GM19023 (cell line): ENCODE measurements at regions not wholly inside any gene's neighbourhood (a gene's known extent, or its start where the extent isn't known, plus 50 kb on each side); places are given as distances from the start of the nearest gene placed in this dataset.
"Not testable (repeated sequence)": the region's sequence is repeated elsewhere in the genome, so short reads cannot be mapped to it uniquely, and the experiment has no call there.

Source experiments
- ATAC-seq: cut with Tn5 transposase; IDR thresholded peaks from one replicate; pipeline ENCODE4 v1.9.1; 2021; ENCODE audit warnings: mild to moderate bottlenecking, moderate library complexity; ENCODE audit not compliant: unreplicated experiment

DNA sequence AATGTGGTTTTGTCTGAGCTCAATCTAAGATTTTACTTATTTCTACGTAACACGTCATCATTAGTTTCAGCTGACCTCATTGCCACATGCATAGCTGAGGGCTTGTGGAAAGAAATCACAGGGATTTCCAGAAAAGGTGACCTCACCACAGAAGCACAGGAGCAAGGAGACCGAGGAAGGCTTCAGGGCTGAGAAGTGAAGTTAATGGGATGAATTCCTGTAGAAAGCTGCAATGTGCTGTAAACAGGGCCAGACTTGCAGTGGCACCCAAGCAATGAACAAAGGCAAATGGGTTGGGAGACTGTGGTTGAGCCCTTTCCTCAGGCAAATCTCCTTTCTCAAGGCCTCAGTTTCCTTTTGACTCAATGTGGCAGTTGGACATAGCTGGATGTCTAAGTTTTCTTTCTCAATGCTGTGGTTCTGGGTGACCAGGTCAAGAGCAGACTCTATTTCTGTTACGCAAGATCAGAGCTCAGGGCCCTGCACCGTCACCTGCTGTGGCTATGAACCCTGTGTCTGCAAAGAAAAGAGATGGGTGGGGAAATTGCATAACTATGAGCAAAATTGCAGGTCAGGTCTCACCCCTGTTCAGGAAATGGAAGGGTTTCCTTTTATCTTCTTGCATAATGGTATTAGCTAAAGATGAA lies 252.2 kb upstream of the TBL1XR1 start:
- peak; percentile 79 for ATAC-seq

DNA sequence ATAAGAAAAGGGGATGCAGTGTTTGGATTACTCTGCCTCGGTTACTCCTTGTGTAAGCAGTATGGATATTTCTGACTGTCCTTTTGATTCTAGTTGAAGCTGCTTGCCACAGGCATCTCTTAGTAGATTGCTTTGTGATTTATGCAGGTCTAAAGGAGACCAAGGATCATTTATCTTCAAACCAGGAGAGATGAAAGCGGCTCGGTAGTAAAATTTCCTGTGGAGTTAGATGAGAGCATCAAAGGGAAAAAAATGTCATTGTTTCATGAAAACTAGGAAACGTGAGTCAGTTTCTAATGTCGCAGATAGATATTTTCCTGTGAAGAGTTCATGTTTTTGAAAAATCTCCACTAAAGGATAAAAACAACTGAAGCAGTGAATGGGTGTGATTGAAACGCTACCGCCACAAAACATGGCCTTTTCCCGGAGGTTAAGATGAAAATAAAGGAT lies 254.0 kb upstream of the TBL1XR1 start:
- ATAC-seq = no peak

DNA sequence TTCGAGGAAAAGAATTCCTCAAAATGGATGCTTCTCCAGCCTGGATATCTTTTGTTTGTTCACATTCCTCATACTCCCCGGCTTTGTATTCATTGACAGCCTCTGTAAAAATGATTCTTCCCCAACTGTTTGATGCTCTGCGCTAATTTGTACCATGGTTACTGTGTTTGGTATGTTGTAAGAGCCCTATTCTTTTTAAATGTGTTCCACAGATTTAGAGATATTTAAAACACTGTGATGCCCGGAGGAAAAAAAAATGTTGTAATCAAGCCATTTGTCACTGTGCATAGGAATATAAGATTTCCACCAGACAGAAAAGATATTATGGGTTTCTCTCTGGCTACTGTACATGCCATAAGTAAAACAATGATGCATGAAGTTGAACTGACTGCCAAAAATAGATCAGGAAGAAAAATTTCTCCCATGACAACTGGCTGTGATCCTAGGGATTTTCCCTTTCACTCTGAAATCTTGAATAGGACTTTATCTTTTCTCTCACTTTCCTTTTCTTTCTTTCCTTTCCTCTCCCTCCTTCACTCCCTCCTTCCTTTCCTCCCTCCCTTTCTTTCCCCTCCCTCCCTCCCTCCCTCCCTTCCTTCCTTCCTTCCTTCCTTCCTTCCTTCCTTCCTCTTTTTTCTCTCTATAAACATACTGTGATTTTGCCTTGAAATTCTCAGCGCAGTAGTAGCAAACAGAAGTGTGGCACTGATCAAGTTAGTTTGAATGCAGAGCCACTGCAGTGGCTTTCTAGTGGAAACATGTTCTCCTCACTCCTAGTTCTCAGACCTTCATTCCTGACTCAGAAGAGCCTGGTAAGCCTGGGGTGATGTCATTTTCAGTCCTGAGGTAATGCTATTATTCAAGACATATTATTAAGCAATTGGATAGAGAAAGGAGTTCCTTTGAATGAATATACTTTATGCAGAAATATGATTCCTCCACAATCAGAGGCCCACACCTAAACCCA lies 254.9 kb upstream of the TBL1XR1 start:
- ATAC-seq = no peak

DNA sequence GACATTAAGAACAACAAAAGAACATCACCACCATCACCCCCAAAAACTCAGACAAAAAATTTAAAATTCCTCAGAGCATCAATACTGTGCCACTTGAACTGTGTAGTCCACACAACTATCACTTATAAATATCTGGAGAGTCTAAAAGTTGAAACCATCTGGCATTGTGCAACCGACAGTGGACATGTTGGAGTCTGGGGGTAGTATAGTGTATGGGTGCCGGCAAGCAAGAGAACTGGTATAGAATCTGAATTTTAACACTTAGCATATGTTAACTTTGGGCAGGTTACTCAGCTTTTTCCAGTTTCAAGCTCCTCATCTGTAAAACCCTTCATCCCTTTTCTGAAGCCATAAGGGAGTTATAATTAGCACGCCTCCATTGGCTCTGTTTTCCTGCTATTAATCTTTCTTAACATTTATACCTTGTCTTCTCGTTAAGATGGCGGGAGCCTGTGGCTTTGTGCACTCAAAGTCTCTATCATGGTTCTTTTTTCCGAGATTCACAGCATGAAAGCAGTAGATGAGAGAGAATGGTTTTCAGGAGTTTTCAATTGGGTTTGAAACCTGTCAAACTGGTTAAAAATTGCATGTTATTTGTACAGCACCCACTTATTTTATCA lies 255.7 kb upstream of the TBL1XR1 start:
- ATAC-seq = no peak

DNA sequence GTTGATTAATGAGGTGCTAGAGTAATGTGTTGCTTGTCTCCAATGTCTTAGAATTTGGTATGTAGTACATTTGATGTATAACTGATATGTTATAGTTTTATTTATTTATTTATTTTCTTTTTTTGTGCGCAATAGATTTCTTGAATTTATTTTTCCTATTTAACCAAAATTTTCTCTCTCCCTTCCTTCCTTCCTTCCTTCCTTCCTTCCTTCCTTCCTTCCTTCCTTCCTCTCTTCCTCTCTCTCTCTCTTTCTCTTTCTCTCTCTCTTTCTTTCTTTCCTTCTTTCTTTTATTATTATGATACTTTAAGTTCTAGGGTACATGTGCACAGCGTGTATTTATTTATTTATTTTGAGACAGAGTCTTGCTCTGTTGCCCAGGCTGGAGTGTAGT lies 256.2 kb upstream of the TBL1XR1 start:
- no peak for ATAC-seq

DNA sequence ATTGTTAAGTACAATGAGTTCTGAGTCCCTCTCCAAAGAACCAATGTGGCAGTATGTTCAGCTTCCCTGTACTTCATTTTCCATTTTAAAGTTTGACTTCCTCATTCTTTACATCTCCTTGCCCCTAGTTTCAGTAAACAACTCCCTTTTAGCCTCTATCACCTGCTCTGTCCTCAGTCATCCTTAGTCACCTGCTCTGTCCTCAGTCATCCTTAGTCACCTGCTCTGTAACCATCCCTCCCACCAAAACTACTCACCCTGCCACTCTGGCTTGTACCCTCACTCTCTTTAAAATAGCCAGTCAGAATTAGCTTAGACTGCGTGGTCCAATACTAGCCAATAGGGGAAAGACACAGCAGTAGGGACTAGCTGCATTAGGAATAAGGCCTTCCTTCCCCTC lies 259.9 kb upstream of the TBL1XR1 start:
- not testable (repeated sequence) for ATAC-seq

DNA sequence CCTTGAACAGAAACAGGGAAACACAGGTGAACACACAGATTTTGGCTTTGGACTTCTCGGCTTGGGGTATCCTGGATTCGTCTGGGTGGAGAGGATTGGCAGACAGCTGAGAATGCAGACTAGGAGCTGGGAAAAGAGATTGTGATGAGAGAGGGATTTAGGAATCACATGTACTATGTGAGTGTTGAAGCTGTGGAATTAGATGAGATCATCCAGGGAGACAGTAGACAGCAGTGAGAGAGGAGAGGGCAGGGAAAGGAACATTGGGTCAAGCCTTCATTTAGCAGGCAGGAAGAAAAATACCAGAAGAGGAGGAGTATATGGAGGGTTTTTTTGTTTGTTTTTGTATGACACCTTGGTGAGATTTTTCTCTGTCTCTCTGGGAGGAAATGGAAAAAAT lies 262.1 kb upstream of the TBL1XR1 start:
- no peak for ATAC-seq

DNA sequence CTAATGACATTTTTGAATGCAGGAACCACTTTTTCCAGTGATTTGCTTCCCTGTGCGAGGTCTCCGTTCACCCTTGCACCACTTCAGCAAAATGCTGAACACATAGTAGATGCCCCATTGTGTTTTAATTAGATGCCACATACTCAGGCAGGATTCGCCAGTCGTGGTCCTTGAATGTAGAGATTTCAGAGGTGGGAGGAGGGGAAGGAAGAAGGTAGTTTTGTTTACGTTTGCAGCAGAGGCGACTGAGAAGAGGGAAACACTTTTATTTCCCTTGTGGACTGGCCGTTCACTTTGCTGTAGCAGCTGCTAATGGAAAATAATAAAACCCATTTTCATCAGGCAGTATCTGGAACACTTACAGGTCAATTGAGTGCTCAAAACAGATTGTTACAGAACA lies 262.8 kb upstream of the TBL1XR1 start:
- ATAC-seq = no peak

DNA sequence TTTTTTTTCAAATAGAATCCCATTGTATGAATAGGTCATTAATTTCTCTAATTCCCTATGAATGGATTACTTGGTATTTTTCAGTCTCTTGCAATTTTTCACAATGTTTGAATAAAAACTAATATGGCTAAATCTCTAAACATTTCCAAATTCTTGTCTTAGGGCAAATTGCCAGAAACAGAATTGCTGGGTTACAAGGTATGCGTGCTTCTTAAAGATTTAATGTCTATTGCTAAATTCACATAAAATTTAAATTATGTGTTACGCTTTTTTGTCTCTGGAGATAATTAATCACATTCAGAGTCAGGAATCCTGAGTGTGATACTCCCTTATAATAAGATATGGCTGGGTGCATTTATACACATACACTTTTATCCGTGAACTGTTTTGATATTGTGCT lies 264.5 kb upstream of the TBL1XR1 start:
- no peak for ATAC-seq

DNA sequence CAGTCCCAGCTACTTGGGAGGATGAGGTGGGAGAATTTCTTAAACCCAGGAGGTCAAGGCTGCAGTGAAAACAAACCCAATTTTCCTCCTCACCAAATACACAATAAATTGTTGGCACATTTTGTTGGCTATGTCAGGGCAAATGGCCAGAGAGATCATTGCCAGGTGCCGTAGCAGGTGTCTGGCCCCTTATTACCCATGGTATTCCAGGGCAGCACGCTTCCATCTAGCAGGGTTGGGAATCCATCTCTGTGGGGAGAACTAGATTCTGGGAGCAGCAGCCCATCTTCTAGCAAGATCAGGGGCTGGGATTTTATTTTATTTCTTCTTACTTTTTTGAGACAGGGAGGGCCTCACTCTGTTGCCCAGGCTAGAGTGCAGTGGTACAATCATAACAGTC lies 266.1 kb upstream of the TBL1XR1 start:
- ATAC-seq = not testable (repeated sequence)

DNA sequence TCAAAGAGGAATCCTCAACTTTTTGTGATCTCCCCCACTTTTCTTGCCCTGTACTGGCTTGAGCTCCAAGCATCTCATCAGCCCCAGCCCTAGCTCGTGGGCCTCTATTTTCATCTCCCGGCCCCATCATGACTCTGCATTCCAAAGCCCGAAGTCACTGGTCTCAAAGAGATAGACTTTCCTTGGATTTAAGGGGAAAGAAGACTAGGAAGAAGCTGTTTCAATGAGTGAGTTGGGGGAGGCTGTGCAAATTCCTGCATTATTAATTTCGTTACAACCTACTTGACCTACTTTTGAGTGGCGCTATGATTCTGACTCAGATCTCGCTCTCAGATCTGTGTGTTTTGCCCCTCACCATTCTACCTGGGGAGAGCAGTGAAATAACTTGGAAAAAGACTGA lies 266.6 kb upstream of the TBL1XR1 start:
- ATAC-seq = no peak

DNA sequence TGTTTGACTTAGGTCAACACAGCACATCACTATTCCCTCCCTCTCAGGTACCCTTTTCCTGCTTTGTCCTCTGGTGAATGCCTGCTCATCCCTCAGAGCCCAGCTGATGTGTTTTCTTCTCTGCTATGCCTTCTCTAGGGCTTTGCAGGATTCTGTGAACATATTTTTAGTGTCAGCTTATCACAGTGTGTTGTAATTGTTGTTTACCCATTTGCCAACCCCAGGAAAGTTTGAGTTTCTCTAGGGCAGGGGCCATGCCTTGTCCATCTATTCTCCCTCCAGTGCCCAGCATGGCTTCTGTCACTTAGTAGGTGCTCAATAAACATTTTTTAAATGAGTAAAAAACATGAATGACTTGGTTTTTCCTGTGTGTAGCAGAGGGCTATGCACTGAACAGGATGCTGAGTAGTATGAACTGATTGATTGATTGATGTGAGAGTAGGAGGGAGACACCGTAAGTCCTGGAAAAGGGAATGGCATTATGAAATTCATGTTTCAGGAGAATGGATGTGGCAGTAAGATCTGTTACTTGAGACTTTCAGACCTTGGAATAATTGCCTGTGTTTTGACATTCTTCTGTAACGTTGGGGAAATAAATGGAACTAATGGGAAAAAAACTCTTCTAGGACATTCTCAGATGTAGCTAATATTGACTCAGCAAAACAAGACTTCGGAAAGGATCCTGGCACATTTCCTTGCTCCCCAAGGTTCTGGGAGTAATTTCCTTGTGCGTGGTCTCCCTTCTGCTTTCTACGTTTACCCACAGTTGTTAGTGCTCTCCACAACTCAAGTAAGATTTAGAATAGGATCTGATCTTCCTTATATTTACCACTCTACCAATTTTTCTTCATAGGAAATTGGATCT lies 267.3 kb upstream of the TBL1XR1 start:
- ATAC-seq = no peak

DNA sequence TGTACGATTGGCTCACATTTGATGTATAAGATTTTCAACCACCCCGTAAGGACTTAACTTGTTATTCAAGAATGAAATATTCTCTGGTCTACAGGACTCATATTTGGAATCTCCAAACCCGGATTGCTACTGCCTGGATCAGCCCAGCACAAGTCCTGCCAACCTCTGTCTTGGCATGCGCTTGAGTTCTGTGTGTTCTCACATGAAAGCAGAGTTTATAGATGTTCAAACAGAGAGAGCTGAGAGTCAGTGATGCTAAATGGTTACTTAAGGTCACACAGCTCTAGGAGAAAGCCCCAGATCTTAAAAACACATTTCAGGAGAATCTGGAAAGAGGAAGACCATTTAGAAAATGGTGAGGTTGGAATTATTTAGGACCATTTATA lies 268.0 kb upstream of the TBL1XR1 start:
- ATAC-seq = no peak

DNA sequence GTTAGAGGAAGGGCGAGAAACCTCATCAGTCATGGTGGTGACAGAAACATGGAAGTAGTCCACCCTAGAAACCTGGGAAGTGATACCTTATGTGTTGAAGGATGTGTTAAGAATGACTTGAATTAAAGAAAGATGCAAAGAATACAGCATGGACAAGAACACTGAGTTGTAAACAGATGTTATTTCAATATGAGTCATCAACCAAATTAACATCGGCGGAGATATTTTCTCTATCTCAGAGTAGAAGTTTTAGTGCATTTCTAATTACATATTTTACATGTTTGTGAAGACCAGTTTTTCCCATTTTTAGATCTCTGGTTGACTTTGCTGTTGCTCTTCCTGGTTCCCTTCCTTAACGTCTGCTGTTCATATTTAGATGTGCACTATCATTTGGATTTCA lies 268.8 kb upstream of the TBL1XR1 start:
- ATAC-seq = no peak

DNA sequence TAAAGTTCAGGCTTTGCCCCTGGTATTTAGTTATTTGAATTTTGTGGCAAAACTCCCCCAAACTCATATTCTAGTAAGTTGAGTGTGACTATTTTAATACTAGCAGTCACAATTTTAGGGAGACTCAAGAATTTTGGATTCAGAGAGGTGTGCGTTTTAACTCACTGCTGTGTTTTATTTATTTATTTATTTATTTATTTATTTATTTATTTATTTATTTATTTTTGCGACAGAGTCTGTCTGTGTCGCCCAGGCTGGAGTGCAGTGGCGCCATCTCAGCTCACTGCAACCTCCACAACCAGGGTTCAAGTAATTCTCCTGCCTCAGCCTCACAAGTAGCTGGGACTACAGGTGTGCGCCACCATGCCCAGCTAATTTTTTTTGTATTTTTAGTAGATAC lies 269.3 kb upstream of the TBL1XR1 start:
- ATAC-seq = not testable (repeated sequence)

DNA sequence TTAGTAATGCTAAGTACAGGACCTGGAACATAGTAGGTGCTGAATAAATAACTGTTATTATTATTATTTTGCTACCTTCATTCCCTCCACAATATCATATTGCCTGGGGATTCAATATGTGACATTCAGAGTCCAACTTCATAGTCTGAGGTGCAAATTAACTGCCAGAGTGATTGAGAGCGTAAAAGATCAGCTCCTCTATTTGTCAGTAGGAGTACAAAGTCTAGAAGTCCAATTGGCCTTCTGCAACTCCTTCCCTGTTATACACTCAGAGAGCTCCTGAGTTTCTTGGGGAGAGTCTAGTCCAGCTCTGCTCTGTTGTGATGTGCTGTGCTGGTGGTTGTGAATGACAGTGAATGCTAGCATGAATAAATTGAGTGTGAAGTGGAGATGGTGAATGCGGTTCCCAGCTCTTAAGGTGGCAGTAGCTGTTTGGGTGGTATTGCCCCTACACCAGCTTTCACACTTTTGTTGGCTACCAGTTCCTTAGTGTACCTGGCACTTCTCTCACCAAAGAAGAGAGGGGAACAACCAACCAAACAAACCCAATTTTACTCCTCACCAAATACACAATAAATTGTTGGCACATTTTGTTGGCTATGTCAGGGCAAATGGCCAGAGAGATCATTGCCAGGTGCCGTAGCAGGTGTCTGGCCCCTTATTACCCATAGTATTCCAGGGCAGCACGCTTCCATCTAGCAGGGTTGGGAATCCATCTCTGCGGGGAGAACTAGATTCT lies 270.1 kb upstream of the TBL1XR1 start:
- ATAC-seq = no peak

DNA sequence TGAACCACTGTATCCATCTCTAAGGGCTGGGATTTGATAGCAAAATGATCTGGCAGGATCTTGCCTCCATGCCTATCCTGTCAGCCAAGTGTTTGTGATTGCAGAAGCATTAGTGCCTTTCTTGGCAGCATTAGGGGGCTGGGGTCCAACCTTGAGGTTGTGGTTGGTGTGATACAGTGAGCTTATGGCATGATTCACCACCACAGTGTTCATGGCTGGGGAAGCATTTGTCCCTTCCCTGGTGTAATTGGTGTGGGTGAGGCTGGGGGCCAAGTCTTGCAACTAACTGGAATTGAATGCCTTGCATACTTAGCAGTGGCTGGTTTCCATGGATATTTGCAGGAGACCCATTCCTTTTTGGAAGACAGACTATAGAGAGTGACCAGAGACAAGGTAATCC lies 271.0 kb upstream of the TBL1XR1 start:
- no peak for ATAC-seq

DNA sequence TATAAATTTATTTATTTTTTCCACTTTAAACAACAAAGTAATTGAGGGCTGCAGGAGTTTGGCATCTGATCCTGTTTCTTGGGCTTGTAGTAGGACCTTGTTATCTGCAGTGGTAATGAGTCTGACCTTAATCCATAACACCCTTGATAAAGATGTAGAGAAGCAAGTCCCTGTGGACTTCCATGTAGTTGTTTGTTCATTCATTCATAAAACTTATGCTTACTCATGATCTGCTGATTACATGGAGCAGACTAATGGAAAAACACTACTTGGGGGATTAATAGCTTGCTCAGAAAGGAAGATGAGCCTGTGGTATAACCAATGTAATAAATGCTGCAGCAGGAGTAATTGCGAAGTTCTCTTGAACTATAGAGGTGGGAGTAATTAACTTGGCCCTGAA lies 271.5 kb upstream of the TBL1XR1 start:
- no peak for ATAC-seq

DNA sequence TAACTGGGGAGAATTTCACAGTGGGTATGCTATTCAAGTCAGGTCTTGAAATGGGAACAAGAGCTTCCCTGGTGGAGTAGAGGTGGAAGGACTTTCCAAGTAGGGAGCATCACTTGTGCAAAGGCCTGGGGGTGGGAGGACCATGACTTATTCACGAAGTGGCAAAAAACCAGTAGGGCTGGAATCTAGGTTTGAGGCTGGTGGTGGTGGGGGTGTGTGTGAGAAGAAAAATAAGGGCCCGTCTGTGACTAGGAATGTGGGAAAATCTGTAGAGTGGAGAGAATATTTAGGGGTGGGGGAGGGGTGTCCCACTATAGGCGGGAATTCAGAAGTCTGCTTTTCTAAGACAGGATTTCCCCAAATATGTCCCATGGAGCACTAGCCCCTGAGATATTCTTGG lies 271.9 kb upstream of the TBL1XR1 start:
- ATAC-seq = no peak
